ENCODE measurements at regions not wholly inside any gene's neighbourhood (a gene's known extent, or its start where the extent isn't known, plus 50 kb on each side); places are given as distances from the start of the nearest gene placed in this dataset.

DNA sequence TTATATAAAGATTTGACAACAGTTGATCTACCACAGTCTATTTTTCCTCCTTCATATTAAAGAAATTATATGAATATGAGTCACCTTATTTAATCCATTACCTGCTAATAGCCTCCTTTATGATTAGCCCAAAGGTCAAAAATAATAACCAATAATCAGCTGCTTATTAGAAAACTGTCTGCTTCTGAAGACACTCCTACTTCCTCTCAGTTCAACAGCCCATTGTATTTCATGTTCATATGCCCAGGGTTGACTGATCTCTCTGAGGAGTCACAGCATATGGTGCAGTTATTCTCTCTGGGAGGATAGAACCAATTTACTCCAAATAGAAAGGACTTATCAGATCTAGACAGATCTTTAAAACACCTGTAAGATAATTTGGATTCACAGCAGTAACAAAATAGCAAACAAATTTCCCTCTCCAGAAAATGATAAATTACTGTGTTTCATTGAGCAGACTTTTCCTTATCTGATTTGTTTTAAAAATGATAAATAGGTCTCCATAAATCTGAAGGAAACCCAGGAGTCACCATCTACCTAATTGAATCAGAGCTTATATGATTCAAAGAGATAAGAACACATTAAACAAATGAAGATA, 180.4 kb upstream of the ITGA1 start:
- no peak for TF ChIP-seq POLR2A (IDR thresholded peaks at IDR 0.05)
- TF ChIP-seq, protein P1, sequence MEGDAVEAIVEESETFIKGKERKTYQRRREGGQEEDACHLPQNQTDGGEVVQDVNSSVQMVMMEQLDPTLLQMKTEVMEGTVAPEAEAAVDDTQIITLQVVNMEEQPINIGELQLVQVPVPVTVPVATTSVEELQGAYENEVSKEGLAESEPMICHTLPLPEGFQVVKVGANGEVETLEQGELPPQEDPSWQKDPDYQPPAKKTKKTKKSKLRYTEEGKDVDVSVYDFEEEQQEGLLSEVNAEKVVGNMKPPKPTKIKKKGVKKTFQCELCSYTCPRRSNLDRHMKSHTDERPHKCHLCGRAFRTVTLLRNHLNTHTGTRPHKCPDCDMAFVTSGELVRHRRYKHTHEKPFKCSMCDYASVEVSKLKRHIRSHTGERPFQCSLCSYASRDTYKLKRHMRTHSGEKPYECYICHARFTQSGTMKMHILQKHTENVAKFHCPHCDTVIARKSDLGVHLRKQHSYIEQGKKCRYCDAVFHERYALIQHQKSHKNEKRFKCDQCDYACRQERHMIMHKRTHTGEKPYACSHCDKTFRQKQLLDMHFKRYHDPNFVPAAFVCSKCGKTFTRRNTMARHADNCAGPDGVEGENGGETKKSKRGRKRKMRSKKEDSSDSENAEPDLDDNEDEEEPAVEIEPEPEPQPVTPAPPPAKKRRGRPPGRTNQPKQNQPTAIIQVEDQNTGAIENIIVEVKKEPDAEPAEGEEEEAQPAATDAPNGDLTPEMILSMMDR (IDR thresholded peaks at IDR 0.05): no peak
